GM18870 (cell line): ENCODE measurements at regions not wholly inside any gene's neighbourhood (a gene's known extent, or its start where the extent isn't known, plus 50 kb on each side); places are given as distances from the start of the nearest gene placed in this dataset.

Experiments
- ATAC-seq: cut with Tn5 transposase; IDR thresholded peaks from one replicate; pipeline ENCODE4 v1.9.1; 2021; ENCODE audit warnings: moderate library complexity; ENCODE audit not compliant: unreplicated experiment

- ATAC-seq: no peak
Measured at GRCh38 chr6:56865081-56865875, 89.6 kb upstream of the BEND6 start.

- no peak for ATAC-seq
Measured at GRCh38 chr6:56864171-56864616, 90.7 kb upstream of the BEND6 start.

GRCh38 chr6:56863366-56863765, 91.5 kb upstream of the BEND6 start:
- ATAC-seq: no peak

GRCh38 chr6:56862415-56863175, 92.3 kb upstream of the BEND6 start:
- ATAC-seq: no peak

GRCh38 chr6:56860475-56860874, 94.4 kb upstream of the BEND6 start:
- no peak for ATAC-seq

GRCh38 chr6:56856036-56856580, 98.8 kb upstream of the BEND6 start:
- no peak for ATAC-seq

- ATAC-seq: no peak
Measured at GRCh38 chr6:56854086-56854485, 100.8 kb upstream of the BEND6 start.

GRCh38 chr6:56853541-56853940, 101.4 kb upstream of the BEND6 start:
- ATAC-seq: no peak

GRCh38 chr6:56852260-56853010, 102.5 kb upstream of the BEND6 start:
- no peak for ATAC-seq

- ATAC-seq: peak; percentile 84
Measured at GRCh38 chr6:56851541-56852259, 103.2 kb upstream of the BEND6 start.

GRCh38 chr6:56851074-56851473, 103.8 kb upstream of the BEND6 start:
- no peak for ATAC-seq

- ATAC-seq: no peak
Measured at GRCh38 chr6:56850626-56851025, 104.3 kb upstream of the BEND6 start.

- no peak for ATAC-seq
Measured at GRCh38 chr6:56849896-56850295, 105.0 kb upstream of the BEND6 start.

GRCh38 chr6:56848105-56848504, 106.8 kb upstream of the BEND6 start:
- ATAC-seq: no peak

GRCh38 chr6:56845032-56845431, 109.9 kb upstream of the BEND6 start:
- no peak for ATAC-seq

GRCh38 chr6:56843476-56844349, 111.2 kb upstream of the BEND6 start:
- ATAC-seq: peak; percentile 48

GRCh38 chr6:56842686-56843475, 112.0 kb upstream of the BEND6 start:
- no peak for ATAC-seq

GRCh38 chr6:56841751-56842150, 113.2 kb upstream of the BEND6 start:
- no peak for ATAC-seq

GRCh38 chr6:56841381-56841749, 113.5 kb upstream of the BEND6 start:
- ATAC-seq: no peak
